ENCODE measurements at regions not wholly inside any gene's neighbourhood (a gene's known extent, or its start where the extent isn't known, plus 50 kb on each side); places are given as distances from the start of the nearest gene placed in this dataset.

DNA sequence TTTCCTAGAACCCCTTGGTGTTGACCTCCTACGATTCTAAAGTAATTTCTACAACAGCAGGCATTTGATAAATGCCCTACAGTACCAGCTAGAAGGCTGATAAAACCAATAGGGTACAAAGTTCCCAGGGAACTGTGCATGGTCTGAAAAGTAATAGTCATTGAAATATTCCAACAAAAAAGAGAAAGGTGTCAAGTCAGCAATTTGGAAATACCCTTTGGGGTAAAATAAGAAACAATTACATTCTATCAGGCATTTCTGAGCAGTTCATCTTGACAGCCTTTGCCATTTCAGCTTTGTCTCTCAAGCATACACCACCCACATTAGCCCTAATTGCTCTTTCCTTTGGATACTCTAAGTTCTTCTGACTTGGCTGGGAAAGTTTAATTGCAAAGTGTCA, 542.9 kb upstream of the DDX18 start:
- Histone ChIP-seq H3K9me3 (ENCODE audit: control insufficient read depth, insufficient read depth, low read length) (no peaks in the 10 kb centered on the region), H3K4me1 (ENCODE audit: control insufficient read depth, insufficient read depth, low read length) (no peaks in the 10 kb centered on the region), H3K27ac (ENCODE audit: low read depth, low read length) (no peak overlapping the region), H3K36me3 (ENCODE audit: control insufficient read depth, insufficient read depth, low read length) (no peaks in the 10 kb centered on the region), H3K4me3 (ENCODE audit: low read depth, low read length) (no peak overlapping the region), H3K27me3 (ENCODE audit: control insufficient read depth, insufficient read depth, low read length) (no peaks in the 10 kb centered on the region)
- peak in 1 of 6 donors; percentile 40 for DNase-seq (ENCODE audit: low read depth in 4 of 6, low spot score in 6 of 6)
- WGBS (ENCODE audit: insufficient coverage) = no CpG with 5 or more reads among the region's 1 CpG

DNA sequence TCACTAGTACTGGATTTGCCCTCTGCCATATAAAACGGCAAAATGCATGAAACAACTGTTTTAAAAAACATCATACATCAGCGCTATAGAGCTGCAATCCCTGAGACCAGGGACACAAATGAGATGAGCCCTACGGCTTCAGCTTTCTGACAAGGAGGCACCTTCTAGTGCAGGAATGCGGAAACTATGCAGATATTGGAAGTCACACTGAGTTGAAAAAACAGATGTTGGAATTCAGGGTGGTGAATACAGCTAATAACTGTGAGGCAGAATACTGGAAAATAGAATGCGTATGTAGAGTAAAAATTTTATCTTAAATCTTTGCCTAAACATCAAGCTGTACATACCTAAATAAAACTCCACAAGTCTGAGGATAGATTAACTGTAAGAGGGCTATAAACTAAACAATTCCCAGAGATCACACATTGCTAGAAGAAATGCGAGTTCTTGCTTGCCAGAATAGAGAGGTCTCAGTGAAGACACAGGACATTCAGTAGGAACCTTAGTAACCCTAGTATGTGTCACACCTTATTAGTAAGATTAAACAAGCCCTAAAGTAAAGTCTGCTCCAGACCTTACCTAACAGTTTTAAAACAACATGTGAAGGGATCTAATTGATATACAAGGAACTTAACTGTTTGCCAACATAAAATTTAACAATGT, 541.4 kb upstream of the DDX18 start:
- H3K27me3 ChIP-seq (ENCODE audit: control insufficient read depth, insufficient read depth, low read length) = no peaks in the 10 kb centered on the region
- H3K27ac ChIP-seq (ENCODE audit: low read depth, low read length) = no peak overlapping the region
- no peaks in the 10 kb centered on the region for H3K36me3 ChIP-seq (ENCODE audit: control insufficient read depth, insufficient read depth, low read length)
- H3K4me3 ChIP-seq (ENCODE audit: low read depth, low read length) = no peak overlapping the region
- H3K9me3 ChIP-seq (ENCODE audit: control insufficient read depth, insufficient read depth, low read length) = no peaks in the 10 kb centered on the region
- WGBS (ENCODE audit: insufficient coverage) = 71% methylated on average over 4 of the region's 6 CpGs
- no peaks in the 10 kb centered on the region for H3K4me1 ChIP-seq (ENCODE audit: control insufficient read depth, insufficient read depth, low read length)
- DNase-seq (ENCODE audit: low read depth in 4 of 6, low spot score in 6 of 6) = peak in 1 of 6 donors; percentile 36

DNA sequence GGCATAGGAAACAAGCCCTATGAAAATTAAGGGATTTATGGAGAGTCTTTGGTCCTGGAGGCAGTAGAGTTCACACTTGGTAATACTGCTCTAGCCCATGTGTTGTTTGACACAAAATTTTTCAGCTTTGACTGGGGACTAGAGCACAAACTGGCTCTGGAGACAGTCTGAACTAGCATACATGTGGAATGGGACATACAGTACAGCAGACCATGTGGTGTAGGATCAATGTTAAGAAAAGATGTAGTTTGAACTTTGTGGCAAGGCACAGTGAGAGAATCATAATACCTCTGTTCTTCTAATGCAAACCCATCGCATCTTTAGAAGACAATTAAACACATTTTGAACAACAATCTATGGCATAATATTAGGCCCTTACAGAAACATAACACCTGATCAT, 521.5 kb upstream of the DDX18 start:
- no peak for DNase-seq (ENCODE audit: low read depth in 4 of 6, low spot score in 6 of 6)
- no peak overlapping the region for H3K27ac ChIP-seq (ENCODE audit: low read depth, low read length)
- no peaks in the 10 kb centered on the region for H3K4me1 ChIP-seq (ENCODE audit: control insufficient read depth, insufficient read depth, low read length)
- no peaks in the 10 kb centered on the region for H3K36me3 ChIP-seq (ENCODE audit: control insufficient read depth, insufficient read depth, low read length)
- H3K4me3 ChIP-seq (ENCODE audit: low read depth, low read length) = no peak overlapping the region
- H3K9me3 ChIP-seq (ENCODE audit: control insufficient read depth, insufficient read depth, low read length) = no peaks in the 10 kb centered on the region
- no CpG with 5 or more reads among the region's 1 CpG for WGBS (ENCODE audit: insufficient coverage)
- no peaks in the 10 kb centered on the region for H3K27me3 ChIP-seq (ENCODE audit: control insufficient read depth, insufficient read depth, low read length)

DNA sequence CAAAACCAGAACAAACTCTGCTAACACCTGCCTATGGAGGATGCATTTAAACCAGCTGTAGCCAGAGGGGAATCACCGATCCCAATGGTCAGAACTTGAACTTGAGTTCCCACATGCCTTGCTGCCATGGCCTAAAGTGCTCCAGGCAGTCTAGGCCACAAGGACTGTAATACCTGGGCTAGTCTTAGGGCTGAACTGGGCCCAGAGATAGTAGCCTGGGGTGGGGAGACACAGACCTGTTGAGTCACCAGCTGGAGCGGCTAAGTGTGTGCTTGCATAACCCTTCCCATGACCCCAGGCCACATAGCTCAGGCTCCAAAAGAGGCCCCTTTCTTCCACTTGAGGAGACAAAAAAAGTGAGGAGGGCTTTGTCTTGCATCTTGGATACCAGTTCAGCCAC, 515.0 kb upstream of the DDX18 start:
- no peak for DNase-seq (ENCODE audit: low read depth in 4 of 6, low spot score in 6 of 6)
- H3K27ac ChIP-seq (ENCODE audit: low read depth, low read length) = no peak overlapping the region
- H3K4me3 ChIP-seq (ENCODE audit: low read depth, low read length) = no peak overlapping the region
- H3K4me1 ChIP-seq (ENCODE audit: control insufficient read depth, insufficient read depth, low read length) = no peaks in the 10 kb centered on the region
- H3K9me3 ChIP-seq (ENCODE audit: control insufficient read depth, insufficient read depth, low read length) = no peaks in the 10 kb centered on the region
- no peaks in the 10 kb centered on the region for H3K36me3 ChIP-seq (ENCODE audit: control insufficient read depth, insufficient read depth, low read length)
- H3K27me3 ChIP-seq (ENCODE audit: control insufficient read depth, insufficient read depth, low read length) = no peaks in the 10 kb centered on the region
- WGBS (ENCODE audit: insufficient coverage) = 85% methylated on average over 1 of the region's 2 CpGs

DNA sequence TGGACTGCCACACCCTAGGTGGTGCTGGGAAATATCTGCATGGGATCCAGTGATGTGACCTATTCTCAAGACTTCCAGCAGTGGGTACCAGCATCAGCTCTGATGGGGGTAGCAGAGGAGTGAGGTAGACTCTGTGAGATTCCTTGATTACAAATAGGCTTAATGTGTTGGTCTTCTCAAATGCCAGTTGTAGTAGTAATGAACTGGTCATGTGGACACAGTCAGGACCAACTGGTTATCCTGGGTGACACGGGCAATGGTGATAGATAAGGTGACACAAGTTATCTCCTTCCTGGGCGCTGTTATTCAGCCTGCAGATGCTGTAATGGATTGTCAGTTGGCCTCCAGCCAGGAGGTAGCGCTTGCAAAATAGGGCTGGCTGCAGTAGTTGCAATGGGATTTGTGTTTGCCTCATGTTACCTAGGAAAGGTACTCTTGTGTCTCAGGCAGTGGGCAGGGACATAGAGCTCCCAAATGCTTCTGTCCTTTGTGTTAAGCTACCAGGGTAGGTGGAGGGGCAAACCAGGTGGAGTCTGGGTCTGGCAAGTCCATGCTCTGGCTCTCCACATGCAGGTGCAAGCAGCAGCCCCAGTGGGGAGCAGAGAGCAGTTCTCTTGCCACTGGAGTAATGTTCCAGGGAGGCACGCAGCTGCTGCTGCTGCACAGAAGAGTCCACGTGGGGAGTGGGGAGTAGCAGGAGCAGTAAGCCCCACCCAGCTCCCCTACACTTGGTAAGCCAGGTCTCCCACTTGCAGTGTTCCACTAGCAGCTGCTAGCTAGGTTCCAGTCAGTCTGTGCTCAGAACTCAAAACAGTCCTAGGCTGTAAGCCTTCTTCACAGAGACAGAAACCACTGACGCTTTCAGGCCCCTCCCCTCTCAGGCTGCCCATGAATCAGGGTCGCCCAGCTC, 505.4 kb upstream of the DDX18 start:
- no peaks in the 10 kb centered on the region for H3K9me3 ChIP-seq (ENCODE audit: control insufficient read depth, insufficient read depth, low read length)
- no peak overlapping the region for H3K4me3 ChIP-seq (ENCODE audit: low read depth, low read length)
- 93% methylated on average over 7 of the region's 7 CpGs for WGBS (ENCODE audit: insufficient coverage)
- no peaks in the 10 kb centered on the region for H3K27me3 ChIP-seq (ENCODE audit: control insufficient read depth, insufficient read depth, low read length)
- no peak for DNase-seq (ENCODE audit: low read depth in 4 of 6, low spot score in 6 of 6)
- H3K36me3 ChIP-seq (ENCODE audit: control insufficient read depth, insufficient read depth, low read length) = no peaks in the 10 kb centered on the region
- H3K27ac ChIP-seq (ENCODE audit: low read depth, low read length) = no peak overlapping the region
- no peaks in the 10 kb centered on the region for H3K4me1 ChIP-seq (ENCODE audit: control insufficient read depth, insufficient read depth, low read length)

DNA sequence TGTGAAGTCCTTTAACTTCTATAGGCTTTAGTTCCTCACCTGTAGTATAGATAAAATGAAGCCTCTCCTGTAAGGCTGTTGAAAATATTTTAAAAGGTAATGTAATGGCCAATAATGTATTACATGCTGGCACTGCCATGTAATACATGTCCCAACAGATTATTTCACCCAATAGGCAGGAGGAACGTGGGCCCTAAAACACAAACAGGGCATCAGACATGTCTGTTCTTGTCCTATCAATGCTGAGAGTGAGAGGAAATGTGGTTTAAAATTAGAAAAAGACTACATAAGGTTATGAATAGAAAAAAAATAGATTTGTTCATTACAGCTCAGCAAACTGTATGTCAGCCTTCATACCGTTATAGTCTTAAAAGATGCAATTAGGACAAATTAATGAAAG, 492.7 kb upstream of the DDX18 start:
- WGBS (ENCODE audit: insufficient coverage) = no CpG with 5 or more reads among the region's 2 CpGs
- no peaks in the 10 kb centered on the region for H3K27me3 ChIP-seq (ENCODE audit: control insufficient read depth, insufficient read depth, low read length)
- no peaks in the 10 kb centered on the region for H3K9me3 ChIP-seq (ENCODE audit: control insufficient read depth, insufficient read depth, low read length)
- no peaks in the 10 kb centered on the region for H3K36me3 ChIP-seq (ENCODE audit: control insufficient read depth, insufficient read depth, low read length)
- H3K4me3 ChIP-seq (ENCODE audit: low read depth, low read length) = no peak overlapping the region
- no peaks in the 10 kb centered on the region for H3K4me1 ChIP-seq (ENCODE audit: control insufficient read depth, insufficient read depth, low read length)
- DNase-seq (ENCODE audit: low read depth in 4 of 6, low spot score in 6 of 6) = no peak
- no peak overlapping the region for H3K27ac ChIP-seq (ENCODE audit: low read depth, low read length)

DNA sequence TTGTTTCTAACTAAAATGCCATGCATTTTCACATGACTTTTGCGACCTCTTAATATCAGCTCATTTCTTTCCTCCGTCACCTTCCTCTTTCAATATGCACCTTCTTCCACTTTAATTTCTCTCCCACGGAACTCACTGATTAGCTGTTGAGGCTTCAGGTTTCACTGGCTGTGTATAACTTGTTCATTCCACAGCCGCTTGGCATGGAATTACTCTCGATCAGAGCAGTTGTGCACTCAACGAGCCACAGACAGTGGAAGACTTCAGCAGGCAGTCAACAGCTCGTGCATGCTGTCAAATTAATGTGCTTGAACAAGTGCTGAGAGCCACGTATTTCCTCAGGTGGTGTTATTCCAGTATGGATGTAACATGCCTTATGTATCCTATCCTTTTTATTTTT, 491.2 kb upstream of the DDX18 start:
- DNase-seq (ENCODE audit: low read depth in 4 of 6, low spot score in 6 of 6) = peak in 2 of 6 donors; percentile 3 to 70

DNA sequence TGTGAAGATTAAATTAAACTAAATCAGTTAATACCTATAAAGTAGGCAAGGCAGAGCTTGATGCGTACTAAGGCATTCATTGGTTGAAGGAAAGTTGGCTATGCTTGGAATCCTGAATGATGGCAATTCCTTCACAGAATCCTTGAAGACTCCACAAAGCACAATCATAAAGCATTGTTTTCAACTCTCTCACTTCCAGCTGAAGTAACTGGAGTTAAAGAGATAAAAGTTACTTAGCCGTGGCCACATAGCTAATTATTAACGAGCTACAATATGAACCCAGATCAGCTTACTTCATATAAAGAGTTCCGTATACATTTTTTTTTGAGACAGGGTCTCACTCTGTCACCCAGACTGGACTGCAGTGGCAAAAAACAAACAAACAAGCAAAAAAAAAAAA, 483.9 kb upstream of the DDX18 start:
- H3K27ac ChIP-seq (ENCODE audit: low read depth, low read length) = no peak overlapping the region
- H3K4me3 ChIP-seq (ENCODE audit: low read depth, low read length) = no peak overlapping the region
- no peak for DNase-seq (ENCODE audit: low read depth in 4 of 6, low spot score in 6 of 6)
- H3K9me3 ChIP-seq (ENCODE audit: control insufficient read depth, insufficient read depth, low read length) = no peaks in the 10 kb centered on the region
- no peaks in the 10 kb centered on the region for H3K4me1 ChIP-seq (ENCODE audit: control insufficient read depth, insufficient read depth, low read length)
- H3K27me3 ChIP-seq (ENCODE audit: control insufficient read depth, insufficient read depth, low read length) = no peaks in the 10 kb centered on the region
- no peaks in the 10 kb centered on the region for H3K36me3 ChIP-seq (ENCODE audit: control insufficient read depth, insufficient read depth, low read length)
- 83% methylated on average over 2 of the region's 4 CpGs for WGBS (ENCODE audit: insufficient coverage)

More for the DNA sequence above, 491.2 kb upstream of the DDX18 start:
- H3K27ac ChIP-seq (ENCODE audit: low read depth, low read length) = no peak overlapping the region
- WGBS (ENCODE audit: insufficient coverage) = 49% methylated on average over 6 of the region's 8 CpGs
- H3K4me1 ChIP-seq (ENCODE audit: control insufficient read depth, insufficient read depth, low read length) = no peaks in the 10 kb centered on the region
- no peaks in the 10 kb centered on the region for H3K9me3 ChIP-seq (ENCODE audit: control insufficient read depth, insufficient read depth, low read length)
- H3K27me3 ChIP-seq (ENCODE audit: control insufficient read depth, insufficient read depth, low read length) = no peaks in the 10 kb centered on the region
- H3K36me3 ChIP-seq (ENCODE audit: control insufficient read depth, insufficient read depth, low read length) = no peaks in the 10 kb centered on the region
- H3K4me3 ChIP-seq (ENCODE audit: low read depth, low read length) = no peak overlapping the region

DNA sequence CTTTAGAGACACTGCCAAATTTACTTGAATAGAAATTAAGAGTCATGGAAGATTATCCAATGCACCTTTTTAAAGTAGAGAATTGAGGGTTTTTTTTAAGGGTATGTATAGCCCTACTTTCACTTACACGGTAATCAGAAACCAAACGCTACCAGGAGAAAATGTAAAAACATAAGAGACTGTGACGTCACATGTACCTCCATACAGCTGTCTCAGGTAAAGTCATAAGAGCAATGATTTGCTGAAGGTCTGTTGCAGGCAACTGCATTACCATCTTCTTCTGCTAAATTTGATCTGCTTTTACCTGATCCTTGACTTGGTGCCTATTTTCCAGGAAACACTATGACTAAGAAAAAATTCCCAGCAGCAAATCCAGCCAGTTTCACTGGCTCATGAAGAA, 478.5 kb upstream of the DDX18 start:
- Histone ChIP-seq H3K36me3 (ENCODE audit: control insufficient read depth, insufficient read depth, low read length) (no peaks in the 10 kb centered on the region), H3K27me3 (ENCODE audit: control insufficient read depth, insufficient read depth, low read length) (no peaks in the 10 kb centered on the region), H3K27ac (ENCODE audit: low read depth, low read length) (no peak overlapping the region), H3K4me1 (ENCODE audit: control insufficient read depth, insufficient read depth, low read length) (no peaks in the 10 kb centered on the region), H3K4me3 (ENCODE audit: low read depth, low read length) (no peak overlapping the region), H3K9me3 (ENCODE audit: control insufficient read depth, insufficient read depth, low read length) (no peaks in the 10 kb centered on the region)
- no peak for DNase-seq (ENCODE audit: low read depth in 4 of 6, low spot score in 6 of 6)
- no CpG with 5 or more reads among the region's 3 CpGs for WGBS (ENCODE audit: insufficient coverage)

DNA sequence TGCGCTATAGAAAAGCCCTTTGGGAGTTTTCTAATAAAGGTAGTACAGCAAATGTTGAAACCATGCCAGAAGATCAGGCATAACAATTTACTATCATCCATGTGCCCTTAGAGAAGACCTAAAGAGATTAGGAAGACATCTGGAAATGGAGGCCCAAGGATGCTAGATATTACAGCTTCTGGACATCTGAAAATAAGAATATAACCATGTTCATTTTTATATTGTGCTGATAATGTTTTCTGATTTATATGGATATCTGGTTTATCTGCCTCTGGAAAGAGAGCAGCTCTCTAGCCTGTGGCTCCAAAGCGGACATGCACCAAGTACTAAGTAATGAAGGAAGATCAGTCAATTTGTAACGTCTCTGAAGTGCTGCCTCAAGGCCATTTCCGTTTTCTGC, 478.0 kb upstream of the DDX18 start:
- no peak for DNase-seq (ENCODE audit: low read depth in 4 of 6, low spot score in 6 of 6)
- Histone ChIP-seq H3K9me3 (ENCODE audit: control insufficient read depth, insufficient read depth, low read length) (no peaks in the 10 kb centered on the region), H3K27me3 (ENCODE audit: control insufficient read depth, insufficient read depth, low read length) (no peaks in the 10 kb centered on the region), H3K27ac (ENCODE audit: low read depth, low read length) (no peak overlapping the region), H3K4me3 (ENCODE audit: low read depth, low read length) (no peak overlapping the region), H3K4me1 (ENCODE audit: control insufficient read depth, insufficient read depth, low read length) (no peaks in the 10 kb centered on the region), H3K36me3 (ENCODE audit: control insufficient read depth, insufficient read depth, low read length) (no peaks in the 10 kb centered on the region)
- WGBS (ENCODE audit: insufficient coverage) = no CpG with 5 or more reads among the region's 4 CpGs

Measured in spinal cord (tissue), 9 donors.